OCI-LY1 (cell line): ENCODE measurements at regions not wholly inside any gene's neighbourhood (a gene's known extent, or its start where the extent isn't known, plus 50 kb on each side); places are given as distances from the start of the nearest gene placed in this dataset.

Experiments
- CTCF ChIP-seq: fragments of 200-600 bp; sonication (generic), shearing (Covaris generic); IDR thresholded peaks from 2 replicates; pipeline ENCODE4 v1.5.1; 2017; ENCODE audit warnings: mild to moderate bottlenecking, antibody characterized with exemption, low read length, moderate library complexity, mixed read lengths
- EZH2 ChIP-seq: fragments of 200-600 bp; sonication (generic), shearing (Covaris generic); IDR thresholded peaks from 2 replicates; pipeline ENCODE4 v1.8.0; 2017; ENCODE audit warnings: borderline replicate concordance, mixed run types, mild to moderate bottlenecking, antibody characterized with exemption, low read length, moderate library complexity, mixed read lengths

- TF ChIP-seq CTCF (no peak), EZH2 (no peak)
Observed at GRCh38 chr11:95299078-95299679, 68.2 kb upstream of the SESN3 start.
